CD14-positive monocyte (primary cell): ENCODE measurements at regions not wholly inside any gene's neighbourhood (a gene's known extent, or its start where the extent isn't known, plus 50 kb on each side); places are given as distances from the start of the nearest gene placed in this dataset.

Experiments used
- DNase-seq, 3 donors: peaks; one replicate each; pipeline ENCODE4 v3.0.0-alpha.2; 2011 to 2022
- H2AFZ ChIP-seq: 2 replicates; pipeline ENCODE4 v1.6.0; 2012; ENCODE audit warnings: mild to moderate bottlenecking, low read depth, low read length, inconsistent platforms; ENCODE audit not compliant: insufficient read depth, poor library complexity, severe bottlenecking
- H3K27ac ChIP-seq, 2 donors: 1 replicate in 1 of 2; 2 replicates in 1 of 2; pipeline ENCODE4 v1.5.1; 2012 to 2013; ENCODE audit warnings: low read length in 2 of 2, control low read depth in 1 of 2, inconsistent platforms in 1 of 2, low read depth in 1 of 2, mild to moderate bottlenecking in 1 of 2
- H3K27me3 ChIP-seq, 2 donors: one replicate each; pipeline versions ENCODE4 v1.6.0 to v1.6.1; 2011 to 2013; ENCODE audit warnings: low read length in 2 of 2; ENCODE audit not compliant: control insufficient read depth in 2 of 2, insufficient read depth in 2 of 2
- H3K36me3 ChIP-seq, 2 donors: replicated peaks in 1 of 2; 1 replicate in 1 of 2; 2 replicates in 1 of 2; pipeline versions ENCODE4 v1.5.1 to v1.6.1; 2012 to 2013; ENCODE audit warnings: low read length in 2 of 2, control low read depth in 1 of 2, inconsistent platforms in 1 of 2, mild to moderate bottlenecking in 1 of 2; ENCODE audit not compliant: insufficient read depth in 2 of 2, control insufficient read depth in 1 of 2
- H3K4me1 ChIP-seq, 2 donors: 1 replicate in 1 of 2; 2 replicates in 1 of 2; pipeline versions ENCODE4 v1.5.1 to v1.6.1; 2012 to 2013; ENCODE audit warnings: low read length in 2 of 2, control low read depth in 1 of 2, inconsistent platforms in 1 of 2, mild to moderate bottlenecking in 1 of 2, moderate library complexity in 1 of 2; ENCODE audit not compliant: insufficient read depth in 2 of 2, control insufficient read depth in 1 of 2
- H3K4me2 ChIP-seq: replicated peaks from 2 replicates; pipeline ENCODE3; 2012; ENCODE audit warnings: low read length, moderate library complexity, mild to moderate bottlenecking; ENCODE audit not compliant: poor library complexity, severe bottlenecking; ENCODE audit errors: extremely low read depth
- H3K4me3 ChIP-seq, 3 experiments: fragments of 200-600 bp in 1 of 3; sonication (generic) in 1 of 3; replicated peaks in 1 of 3; 1 replicate in 2 of 3; 2 replicates in 1 of 3; pipeline ENCODE4 v1.5.1; 2011 to 2013; ENCODE audit warnings: low read length in 3 of 3, mild to moderate bottlenecking in 3 of 3, control low read depth in 2 of 3, low read depth in 2 of 3, inconsistent platforms in 1 of 3, moderate library complexity in 1 of 3
- H3K79me2 ChIP-seq: 2 replicates; pipeline ENCODE4 v1.6.0; 2012; ENCODE audit warnings: mild to moderate bottlenecking, control low read depth, inconsistent platforms, low read length, moderate library complexity; ENCODE audit not compliant: insufficient read depth
- H3K9ac ChIP-seq: 2 replicates; pipeline ENCODE4 v1.6.0; 2017; ENCODE audit warnings: low read length, mild to moderate bottlenecking; ENCODE audit not compliant: insufficient read depth, poor library complexity, severe bottlenecking
- H3K9me3 ChIP-seq, 2 donors: replicated peaks in 1 of 2; 1 replicate in 1 of 2; 2 replicates in 1 of 2; pipeline versions ENCODE4 v1.5.1 to v1.6.1; 2012 to 2013; ENCODE audit warnings: low read length in 2 of 2, control low read depth in 1 of 2; ENCODE audit not compliant: control insufficient read depth in 1 of 2, insufficient read depth in 1 of 2
- H4K20me1 ChIP-seq: 2 replicates; pipeline ENCODE4 v1.6.0; 2012; ENCODE audit warnings: mild to moderate bottlenecking, low read length, control low read depth, moderate library complexity; ENCODE audit not compliant: insufficient read depth
- H3K27ac Mint-ChIP-seq, 7 donors: one replicate each; pipeline ENCODE4 v1.8.0; 2020; ENCODE audit warnings: mild to moderate bottlenecking in 7 of 7, mixed read lengths in 7 of 7, moderate library complexity in 6 of 7, inconsistent platforms in 2 of 7
- H3K27me3 Mint-ChIP-seq, 3 donors: one replicate each; pipeline ENCODE4 v1.8.0; 2021 to 2022; ENCODE audit warnings: low read depth in 3 of 3, mild to moderate bottlenecking in 3 of 3, mixed read lengths in 3 of 3, moderate library complexity in 3 of 3, inconsistent platforms in 1 of 3
- H3K36me3 Mint-ChIP-seq, 2 donors: one replicate each; pipeline ENCODE4 v1.8.0; 2020; ENCODE audit warnings: mixed read lengths in 2 of 2, inconsistent platforms in 1 of 2, mild to moderate bottlenecking in 1 of 2
- H3K4me1 Mint-ChIP-seq: one replicate; pipeline ENCODE4 v1.8.0; 2020; ENCODE audit warnings: mild to moderate bottlenecking, mixed read lengths
- H3K4me3 Mint-ChIP-seq, 2 donors: one replicate each; pipeline ENCODE4 v1.8.0; 2020; ENCODE audit warnings: mild to moderate bottlenecking in 2 of 2, mixed read lengths in 2 of 2, moderate library complexity in 1 of 2
- H3K9me3 Mint-ChIP-seq, 7 donors: one replicate each; pipeline ENCODE4 v1.8.0; 2020 to 2022; ENCODE audit warnings: mixed read lengths in 7 of 7, mild to moderate bottlenecking in 6 of 7, moderate library complexity in 6 of 7, inconsistent platforms in 2 of 7
- CTCF ChIP-seq: fragments of 200-600 bp; IDR thresholded peaks from one replicate; pipeline ENCODE4 v1.8.0; 2022; ENCODE audit warnings: antibody characterized with exemption, mild to moderate bottlenecking
- WGBS: methylation state at CpG from one replicate; pipeline ENCODE4 v1.1.5; 2013; ENCODE audit warnings: missing lambda C conversion rate; ENCODE audit not compliant: insufficient coverage; 5-methylcytosine and 5-hydroxymethylcytosine counted together
- intact Hi-C, 2 donors: fragments of 100-400 bp; cut with micrococcal nuclease; formaldehyde crosslinking; loops; one replicate each; pipeline versions ENCODE4 v1.15.0 to v1.15.1; 2023

DNA sequence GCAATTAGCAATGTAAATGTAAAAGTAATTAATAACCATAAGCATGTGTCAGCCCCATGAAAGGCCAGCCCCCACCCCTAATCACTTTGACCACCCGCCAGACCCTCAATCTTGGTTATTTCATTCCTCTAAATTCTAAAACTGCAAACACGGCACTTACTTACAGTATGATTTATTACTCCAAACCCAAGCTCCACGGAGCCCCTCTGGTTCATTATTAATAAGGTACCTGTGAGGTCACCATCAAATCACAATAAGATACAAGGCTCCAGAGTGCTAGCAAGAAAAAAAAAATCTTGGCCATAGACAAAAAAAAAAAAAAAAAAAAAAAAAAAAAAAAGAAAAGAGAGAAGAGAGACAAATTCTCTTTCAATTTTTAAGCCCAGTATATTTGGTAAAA is 879.5 kb downstream of the TDRD15 start:
- Histone ChIP-seq H3K36me3 (no peaks in the 10 kb centered on the region), H3K27ac (no peak overlapping the region), H3K4me3 (no peak overlapping the region), H2AFZ (no peak overlapping the region), H3K27me3 (no peaks in the 10 kb centered on the region), H3K9ac (no peak overlapping the region), H4K20me1 (no peaks in the 10 kb centered on the region), H3K79me2 (no peaks in the 10 kb centered on the region), H3K9me3 (peaks cover 3 to 5% of the 10 kb centered on the region in 2 donors), H3K4me1 (no peaks in the 10 kb centered on the region), H3K4me2 (no peak overlapping the region)
- peak overlapping the region in 1 of 7 donors; percentile 10 for H3K27ac Mint-ChIP-seq
- no peak for DNase-seq
- WGBS = no CpG with 5 or more reads among the region's 3 CpGs
- H3K27me3 Mint-ChIP-seq = peaks cover 0 to 1% (median 0%) of the 10 kb centered on the region in 3 donors
- no peaks in the 10 kb centered on the region for H3K36me3 Mint-ChIP-seq
- intact Hi-C loops = no loop called here
- no peak overlapping the region for H3K4me3 Mint-ChIP-seq
- TF ChIP-seq CTCF = no peak
- H3K9me3 Mint-ChIP-seq = peaks cover 0 to 9% (median 5%) of the 10 kb centered on the region in 7 donors
- H3K4me1 Mint-ChIP-seq = no peaks in the 10 kb centered on the region

GRCh38 chr2:22011048-22011447 is 887.3 kb downstream of the TDRD15 start:
- Mint-ChIP-seq H3K27ac (no peak overlapping the region), H3K27me3 (no peaks in the 10 kb centered on the region), H3K36me3 (no peaks in the 10 kb centered on the region), H3K4me1 (no peaks in the 10 kb centered on the region), H3K4me3 (no peak overlapping the region), H3K9me3 (peaks cover 0 to 15% (median 1%) of the 10 kb centered on the region in 7 donors)
- Histone ChIP-seq H3K4me3 (no peak overlapping the region), H3K9me3 (peaks cover 3 to 10% of the 10 kb centered on the region in 2 donors), H3K36me3 (no peaks in the 10 kb centered on the region), H3K9ac (no peak overlapping the region), H4K20me1 (no peaks in the 10 kb centered on the region), H3K79me2 (no peaks in the 10 kb centered on the region), H3K27me3 (no peaks in the 10 kb centered on the region), H3K27ac (no peak overlapping the region), H3K4me1 (no peaks in the 10 kb centered on the region), H2AFZ (no peak overlapping the region), H3K4me2 (no peak overlapping the region)
- TF ChIP-seq CTCF = no peak
- no CpG with 5 or more reads among the region's 1 CpG for WGBS
- DNase-seq = no peak
- intact Hi-C loops = no loop called here
